ENCODE measurements at regions not wholly inside any gene's neighbourhood (a gene's known extent, or its start where the extent isn't known, plus 50 kb on each side); places are given as distances from the start of the nearest gene placed in this dataset.
"Not testable (repeated sequence)": the region's sequence is repeated elsewhere in the genome, so short reads cannot be mapped to it uniquely, and the experiment has no call there.

DNA sequence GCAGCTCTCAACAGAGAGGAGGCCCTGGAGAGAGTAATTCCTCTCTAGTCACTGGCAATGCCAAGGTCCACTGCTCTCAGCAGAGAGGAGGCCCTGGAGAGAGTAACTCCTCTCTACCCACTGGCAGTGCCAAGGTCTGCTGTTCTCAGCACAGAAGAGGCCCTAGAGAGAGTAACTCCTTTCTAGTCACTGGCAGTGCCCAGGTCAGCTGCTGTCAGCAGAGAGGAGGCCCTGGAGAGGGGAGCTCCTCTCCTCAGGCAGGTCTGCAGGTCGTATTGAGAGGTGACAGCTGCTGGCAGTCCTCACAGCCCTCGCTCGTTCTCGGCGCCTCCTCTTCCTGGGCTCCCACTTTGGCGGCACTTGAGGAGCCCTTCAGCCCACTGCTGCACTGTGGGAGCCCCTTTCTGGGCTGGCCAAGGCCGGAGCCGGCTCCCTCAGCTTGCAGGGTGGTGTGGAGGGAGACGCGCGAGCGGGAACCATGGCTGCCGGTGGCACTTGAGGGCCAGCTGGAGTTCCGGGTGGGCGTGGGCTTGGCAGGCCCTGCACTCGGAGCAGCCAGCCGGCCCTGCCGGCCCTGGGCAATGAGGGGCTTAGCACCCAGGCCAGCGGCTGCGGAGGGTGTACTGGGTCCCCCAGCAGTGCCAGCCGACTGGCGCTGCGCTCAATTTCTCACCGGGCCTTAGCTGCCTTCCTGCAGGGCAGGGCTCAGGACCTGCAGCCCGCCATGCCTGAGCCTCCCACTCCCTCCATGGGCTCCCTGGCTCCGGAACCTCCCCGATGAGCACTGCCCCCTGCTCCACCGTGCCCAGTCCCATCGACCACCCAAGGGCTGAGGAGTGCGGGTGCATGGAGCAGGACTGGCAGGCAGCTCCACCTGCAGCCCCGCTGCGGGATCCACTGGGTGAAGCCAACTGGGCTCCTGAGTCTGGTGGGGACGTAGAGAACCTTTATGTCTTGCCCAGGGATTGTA lies 642.9 kb downstream of the PRR16 start:
- TF ChIP-seq, protein P1, sequence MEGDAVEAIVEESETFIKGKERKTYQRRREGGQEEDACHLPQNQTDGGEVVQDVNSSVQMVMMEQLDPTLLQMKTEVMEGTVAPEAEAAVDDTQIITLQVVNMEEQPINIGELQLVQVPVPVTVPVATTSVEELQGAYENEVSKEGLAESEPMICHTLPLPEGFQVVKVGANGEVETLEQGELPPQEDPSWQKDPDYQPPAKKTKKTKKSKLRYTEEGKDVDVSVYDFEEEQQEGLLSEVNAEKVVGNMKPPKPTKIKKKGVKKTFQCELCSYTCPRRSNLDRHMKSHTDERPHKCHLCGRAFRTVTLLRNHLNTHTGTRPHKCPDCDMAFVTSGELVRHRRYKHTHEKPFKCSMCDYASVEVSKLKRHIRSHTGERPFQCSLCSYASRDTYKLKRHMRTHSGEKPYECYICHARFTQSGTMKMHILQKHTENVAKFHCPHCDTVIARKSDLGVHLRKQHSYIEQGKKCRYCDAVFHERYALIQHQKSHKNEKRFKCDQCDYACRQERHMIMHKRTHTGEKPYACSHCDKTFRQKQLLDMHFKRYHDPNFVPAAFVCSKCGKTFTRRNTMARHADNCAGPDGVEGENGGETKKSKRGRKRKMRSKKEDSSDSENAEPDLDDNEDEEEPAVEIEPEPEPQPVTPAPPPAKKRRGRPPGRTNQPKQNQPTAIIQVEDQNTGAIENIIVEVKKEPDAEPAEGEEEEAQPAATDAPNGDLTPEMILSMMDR (IDR thresholded peaks at IDR 0.05; ENCODE audit: low read depth, low read length, poor library complexity, severe bottlenecking) = not testable (repeated sequence)
- TF ChIP-seq EZH2phosphoT487 (IDR thresholded peaks at IDR 0.05; ENCODE audit: borderline replicate concordance, low read length) = not testable (repeated sequence)
